ENCODE measurements at regions not wholly inside any gene's neighbourhood (a gene's known extent, or its start where the extent isn't known, plus 50 kb on each side); places are given as distances from the start of the nearest gene placed in this dataset.
"Not testable (repeated sequence)": the region's sequence is repeated elsewhere in the genome, so short reads cannot be mapped to it uniquely, and the experiment has no call there.

DNA sequence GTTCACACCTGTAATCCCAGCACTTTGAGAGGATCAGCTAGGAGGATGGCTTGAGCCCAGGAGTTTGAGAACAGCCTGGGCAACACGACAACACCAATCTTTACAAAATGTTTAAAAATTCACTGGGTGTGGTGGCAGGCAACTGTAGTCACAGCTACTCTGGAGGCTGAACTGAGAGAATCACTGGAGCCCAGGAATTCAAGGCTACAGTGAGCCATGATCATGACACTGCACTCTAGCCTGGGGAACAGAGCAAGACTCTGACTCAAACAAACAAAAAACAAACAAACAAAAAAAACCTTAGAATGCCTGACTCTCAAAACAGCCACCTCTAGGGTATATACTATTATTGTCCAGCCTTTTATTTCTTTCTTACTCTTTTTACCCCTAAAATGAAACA is 56.5 kb upstream of the PAPSS2 start:
- POLR2A ChIA-PET, result no interaction called here
- DNase-seq, result no peak
- H3K4me3 Mint-ChIP-seq, result no peak overlapping the region
- H3K27me3 Mint-ChIP-seq, result peaks cover 1% of the 10 kb centered on the region
- no peaks in the 10 kb centered on the region for H3K9me3 Mint-ChIP-seq
- no peaks in the 10 kb centered on the region for H3K36me3 Mint-ChIP-seq
- H3K4me1 Mint-ChIP-seq (ENCODE audit: low read depth), result peaks cover 4% of the 10 kb centered on the region
- H3K27ac Mint-ChIP-seq, result no peak overlapping the region
- CTCF ChIA-PET, result interaction anchor here (0.6 kb wide), 1 partner anchor 62 kb away, joined by 3 read pairs; no protein-coding TSS in a partner anchor
- intact Hi-C loops (cut with micrococcal nuclease), result no loop called here

DNA sequence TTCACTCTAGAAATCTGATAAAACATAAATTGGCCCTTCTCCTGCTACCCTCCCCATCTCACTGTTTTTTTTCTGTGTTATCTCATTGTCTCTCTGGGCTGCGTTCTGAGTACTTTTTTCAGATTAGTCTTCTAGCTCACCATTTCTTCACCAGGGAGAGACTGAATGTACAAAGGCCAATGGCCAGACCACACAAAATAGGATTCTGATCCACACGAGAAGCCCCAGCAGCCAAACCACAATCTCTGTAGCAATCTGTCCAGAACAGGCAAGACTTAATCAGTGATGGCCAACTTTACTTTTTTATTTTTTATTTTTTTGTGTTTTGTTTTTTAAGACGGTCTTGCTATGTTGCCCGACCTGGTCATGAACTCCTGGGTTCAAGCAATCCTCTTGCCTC is 55.9 kb upstream of the PAPSS2 start:
- intact Hi-C loops (cut with micrococcal nuclease), result no loop called here
- Mint-ChIP-seq H3K9me3 (no peaks in the 10 kb centered on the region), H3K36me3 (no peaks in the 10 kb centered on the region), H3K4me3 (no peak overlapping the region), H3K4me1 (ENCODE audit: low read depth) (peaks cover 4% of the 10 kb centered on the region), H3K27me3 (peaks cover 1% of the 10 kb centered on the region), H3K27ac (no peak overlapping the region)
- ChIA-PET CTCF (no interaction called here), POLR2A (no interaction called here)
- no peak for DNase-seq

- no peaks in the 10 kb centered on the region for H3K27me3 Mint-ChIP-seq
- no peak for DNase-seq
- H3K4me3 Mint-ChIP-seq, result no peak overlapping the region
- ChIA-PET POLR2A (no interaction called here), CTCF (interaction anchor here (0.6 kb wide), 1 partner anchor 70 kb away, joined by 3 read pairs; no protein-coding TSS in a partner anchor)
- no peaks in the 10 kb centered on the region for H3K36me3 Mint-ChIP-seq
- intact Hi-C loops (cut with micrococcal nuclease), result no loop called here
- H3K4me1 Mint-ChIP-seq (ENCODE audit: low read depth), result peaks cover 4% of the 10 kb centered on the region
- no peak overlapping the region for H3K27ac Mint-ChIP-seq
- peaks cover under 1% of the 10 kb centered on the region for H3K9me3 Mint-ChIP-seq
These were observed 53.9 kb upstream of the PAPSS2 start for GRCh38 chr10:87605628-87606251.

- ChIA-PET POLR2A (no interaction called here), CTCF (no interaction called here)
- Mint-ChIP-seq H3K36me3 (peaks cover 2% of the 10 kb centered on the region), H3K27me3 (no peaks in the 10 kb centered on the region), H3K9me3 (peaks cover 4% of the 10 kb centered on the region), H3K27ac (no peak overlapping the region), H3K4me3 (no peak overlapping the region), H3K4me1 (ENCODE audit: low read depth) (no peaks in the 10 kb centered on the region)
- no peak for DNase-seq
- intact Hi-C loops (cut with micrococcal nuclease), result no loop called here
These were observed 50.9 kb upstream of the PAPSS2 start for GRCh38 chr10:87608756-87609155.

GRCh38 chr10:87609563-87609962 is 50.1 kb upstream of the PAPSS2 start:
- CTCF ChIA-PET, POLR2A ChIA-PET: not testable (repeated sequence)

More at GRCh38 chr10:87609563-87609962, 50.1 kb upstream of the PAPSS2 start:
- H3K4me3 Mint-ChIP-seq; H3K36me3 Mint-ChIP-seq; intact Hi-C loops (cut with micrococcal nuclease); H3K4me1 Mint-ChIP-seq (ENCODE audit: low read depth); DNase-seq; H3K27ac Mint-ChIP-seq; H3K27me3 Mint-ChIP-seq; H3K9me3 Mint-ChIP-seq: not testable (repeated sequence)

All from activated CD4-positive, alpha-beta memory T cell treated with anti-CD3 and anti-CD28 coated beads for 36 hours (primary cell).